SK-N-MC (cell line): ENCODE measurements at regions not wholly inside any gene's neighbourhood (a gene's known extent, or its start where the extent isn't known, plus 50 kb on each side); places are given as distances from the start of the nearest gene placed in this dataset.

Experiments used
- DNase-seq: peaks from one replicate; pipeline ENCODE4 v3.0.0-alpha.2; 2011; ENCODE audit warnings: low read depth, low spot score
- H3K27ac ChIP-seq: fragments of 200-600 bp; sonication (generic); 2 replicates; pipeline ENCODE4 v1.5.1; 2016; ENCODE audit warnings: mixed run types
- H3K36me3 ChIP-seq: fragments of 200-600 bp; sonication (generic); 2 replicates; pipeline ENCODE4 v1.6.1; 2017; ENCODE audit warnings: antibody characterized with exemption, low read length, mixed read lengths; ENCODE audit not compliant: insufficient read depth
- H3K4me3 ChIP-seq: fragments of 200-600 bp; sonication (generic); 2 replicates; pipeline ENCODE4 v1.5.1; 2016
- H3K9ac ChIP-seq: fragments of 200-600 bp; sonication (generic); 2 replicates; pipeline ENCODE4 v1.8.0; 2017; ENCODE audit warnings: mixed run types, mixed read lengths; ENCODE audit not compliant: insufficient read length
- H3K9me3 ChIP-seq: fragments of 200-600 bp; sonication (generic); 2 replicates; pipeline ENCODE4 v1.6.1; 2017; ENCODE audit warnings: low read depth, mild to moderate bottlenecking, antibody characterized with exemption, low read length, moderate library complexity, mixed read lengths
- EZH2 ChIP-seq: fragments of 200-600 bp; sonication (generic); IDR thresholded peaks from one replicate; pipeline ENCODE4 v1.6.1; 2017; ENCODE audit warnings: antibody characterized with exemption
- FOXP2 ChIP-seq: optimal IDR thresholded peaks from 2 replicates; pipeline ENCODE3; 2011; ENCODE audit warnings: mild to moderate bottlenecking, moderate library complexity; ENCODE audit not compliant: insufficient read depth; ENCODE audit errors: extremely low read length, control extremely low read depth
- POLR2AphosphoS5 ChIP-seq: IDR thresholded peaks from 2 replicates; pipeline ENCODE4 v1.6.1; 2012; ENCODE audit warnings: mild to moderate bottlenecking, low read depth, low read length, borderline replicate concordance

- Histone ChIP-seq H3K4me3 (no peak overlapping the region), H3K9ac (no peak overlapping the region), H3K36me3 (no peaks in the 10 kb centered on the region), H3K27ac (no peak overlapping the region), H3K9me3 (no peaks in the 10 kb centered on the region)
- TF ChIP-seq POLR2AphosphoS5 = no peak
- no peak for TF ChIP-seq FOXP2
- no peak for TF ChIP-seq EZH2
- no peak for DNase-seq
Observed at GRCh38 chr2:8587251-8587791, 94.5 kb upstream of the ID2 start.

- Histone ChIP-seq H3K4me3 (no peak overlapping the region), H3K27ac (no peak overlapping the region), H3K36me3 (no peaks in the 10 kb centered on the region), H3K9ac (no peak overlapping the region), H3K9me3 (no peaks in the 10 kb centered on the region)
- TF ChIP-seq EZH2 = no peak
- no peak for TF ChIP-seq POLR2AphosphoS5
- TF ChIP-seq FOXP2 = no peak
- DNase-seq = no peak
Observed at GRCh38 chr2:8587920-8588830, 93.7 kb upstream of the ID2 start.

GRCh38 chr2:8588831-8589191 is 93.0 kb upstream of the ID2 start:
- no peak for TF ChIP-seq EZH2
- no peak for TF ChIP-seq FOXP2
- no peak for TF ChIP-seq POLR2AphosphoS5
- no peak overlapping the region for H3K9ac ChIP-seq
- no peaks in the 10 kb centered on the region for H3K9me3 ChIP-seq
- DNase-seq = no peak
- no peak overlapping the region for H3K4me3 ChIP-seq
- H3K27ac ChIP-seq = no peak overlapping the region
- H3K36me3 ChIP-seq = no peaks in the 10 kb centered on the region

- no peak overlapping the region for H3K27ac ChIP-seq
- no peaks in the 10 kb centered on the region for H3K36me3 ChIP-seq
- no peak overlapping the region for H3K9ac ChIP-seq
- no peak overlapping the region for H3K4me3 ChIP-seq
- no peaks in the 10 kb centered on the region for H3K9me3 ChIP-seq
- DNase-seq = no peak
- TF ChIP-seq FOXP2 = no peak
- TF ChIP-seq POLR2AphosphoS5 = no peak
- no peak for TF ChIP-seq EZH2
Observed at GRCh38 chr2:8589721-8590120, 92.1 kb upstream of the ID2 start.

GRCh38 chr2:8590938-8591337 is 90.9 kb upstream of the ID2 start:
- H3K36me3 ChIP-seq = no peaks in the 10 kb centered on the region
- TF ChIP-seq EZH2 = no peak
- TF ChIP-seq POLR2AphosphoS5 = no peak
- no peak for TF ChIP-seq FOXP2
- no peak for DNase-seq
- no peak overlapping the region for H3K4me3 ChIP-seq
- no peak overlapping the region for H3K9ac ChIP-seq
- H3K27ac ChIP-seq = no peak overlapping the region
- no peaks in the 10 kb centered on the region for H3K9me3 ChIP-seq

- H3K27ac ChIP-seq = no peak overlapping the region
- no peak overlapping the region for H3K4me3 ChIP-seq
- DNase-seq = no peak
- no peaks in the 10 kb centered on the region for H3K9me3 ChIP-seq
- TF ChIP-seq POLR2AphosphoS5 = no peak
- no peak for TF ChIP-seq EZH2
- no peak for TF ChIP-seq FOXP2
- no peak overlapping the region for H3K9ac ChIP-seq
- H3K36me3 ChIP-seq = no peaks in the 10 kb centered on the region
Observed at GRCh38 chr2:8592736-8593135, 89.1 kb upstream of the ID2 start.

GRCh38 chr2:8593243-8593642 is 88.6 kb upstream of the ID2 start:
- H3K4me3 ChIP-seq = no peak overlapping the region
- TF ChIP-seq FOXP2 = no peak
- TF ChIP-seq POLR2AphosphoS5 = no peak
- no peak for TF ChIP-seq EZH2
- no peak overlapping the region for H3K9ac ChIP-seq
- no peaks in the 10 kb centered on the region for H3K9me3 ChIP-seq
- H3K36me3 ChIP-seq = no peaks in the 10 kb centered on the region
- no peak overlapping the region for H3K27ac ChIP-seq
- no peak for DNase-seq

GRCh38 chr2:8594731-8595427 is 87.0 kb upstream of the ID2 start:
- DNase-seq = no peak
- Histone ChIP-seq H3K9me3 (no peaks in the 10 kb centered on the region), H3K27ac (no peak overlapping the region), H3K36me3 (no peaks in the 10 kb centered on the region), H3K4me3 (no peak overlapping the region), H3K9ac (peak overlapping the region; percentile 37)
- TF ChIP-seq FOXP2 = no peak
- no peak for TF ChIP-seq EZH2
- no peak for TF ChIP-seq POLR2AphosphoS5
